GM23338 (cell line): ENCODE measurements at regions not wholly inside any gene's neighbourhood (a gene's known extent, or its start where the extent isn't known, plus 50 kb on each side); places are given as distances from the start of the nearest gene placed in this dataset.

Experiments used
- ATAC-seq: fragments of 200-7000 bp; cut with Tn5 transposase; 3 replicates; pipeline ENCODE4 v1.9.1; 2020
- DNase-seq: peaks from one replicate; pipeline ENCODE4 v3.0.0-alpha.2; 2015; ENCODE audit warnings: low spot score
- H2AFZ ChIP-seq: fragments of 200-600 bp; sonication (generic); 2 replicates; pipeline ENCODE4 v1.8.0; 2016; ENCODE audit warnings: antibody characterized with exemption, mild to moderate bottlenecking, moderate library complexity
- H3F3A ChIP-seq: fragments of 200-600 bp; sonication (generic); replicated peaks from 2 replicates; pipeline ENCODE4 v1.8.0; 2017; ENCODE audit warnings: antibody characterized with exemption, mixed run types, low read depth
- H3K27ac ChIP-seq: fragments of 200-600 bp; sonication (generic); 2 replicates; pipeline ENCODE4 v1.6.1; 2016; ENCODE audit warnings: low read depth
- H3K27me3 ChIP-seq: fragments of 200-600 bp; sonication (generic); 2 replicates; pipeline ENCODE4 v1.8.0; 2016; ENCODE audit warnings: mild to moderate bottlenecking, mixed run types, moderate library complexity; ENCODE audit not compliant: insufficient read depth
- H3K36me3 ChIP-seq: fragments of 200-600 bp; sonication (generic); 2 replicates; pipeline ENCODE4 v1.8.0; 2016; ENCODE audit warnings: mild to moderate bottlenecking; ENCODE audit not compliant: insufficient read depth
- H3K4me1 ChIP-seq: fragments of 200-600 bp; sonication (generic); 2 replicates; pipeline ENCODE4 v1.8.0; 2016; ENCODE audit warnings: mild to moderate bottlenecking, moderate library complexity; ENCODE audit not compliant: insufficient read depth
- H3K4me2 ChIP-seq: fragments of 200-600 bp; sonication (generic); 2 replicates; pipeline ENCODE4 v1.7.1; 2017; ENCODE audit warnings: mixed run types
- H3K4me3 ChIP-seq: fragments of 200-600 bp; sonication (generic); 2 replicates; pipeline ENCODE4 v1.6.1; 2016; ENCODE audit warnings: mixed run types
- H3K79me2 ChIP-seq: fragments of 200-600 bp; sonication (generic); replicated peaks from 2 replicates; pipeline ENCODE4 v1.8.0; 2017; ENCODE audit warnings: mild to moderate bottlenecking; ENCODE audit not compliant: insufficient read depth
- H3K9me2 ChIP-seq: fragments of 200-600 bp; sonication (generic); 2 replicates; pipeline ENCODE4 v1.8.0; 2017; ENCODE audit not compliant: insufficient read depth
- H4K20me1 ChIP-seq: fragments of 200-600 bp; sonication (generic); replicated peaks from 2 replicates; pipeline ENCODE4 v1.8.0; 2017; ENCODE audit warnings: mild to moderate bottlenecking; ENCODE audit not compliant: insufficient read depth
- H3K27ac Mint-ChIP-seq: 2 replicates; pipeline ENCODE4 v1.8.0; 2020; ENCODE audit warnings: inconsistent platforms, mild to moderate bottlenecking, moderate library complexity, mixed read lengths
- H3K27me3 Mint-ChIP-seq: 3 replicates; pipeline ENCODE4 v1.8.0; 2022; ENCODE audit warnings: low read depth, mild to moderate bottlenecking, moderate library complexity, mixed read lengths, inconsistent platforms; ENCODE audit not compliant: insufficient read depth, poor library complexity
- H3K36me3 Mint-ChIP-seq: 3 replicates; pipeline ENCODE4 v1.8.0; 2021; ENCODE audit warnings: low read depth, mild to moderate bottlenecking, inconsistent platforms, moderate library complexity, mixed read lengths
- H3K4me1 Mint-ChIP-seq: 3 replicates; pipeline ENCODE4 v1.8.0; 2020; ENCODE audit warnings: mild to moderate bottlenecking, inconsistent platforms, mixed read lengths
- H3K4me3 Mint-ChIP-seq: 3 replicates; pipeline ENCODE4 v1.8.0; 2021; ENCODE audit warnings: moderate library complexity, mild to moderate bottlenecking, inconsistent platforms, mixed read lengths
- H3K9me3 Mint-ChIP-seq: 3 replicates; pipeline ENCODE4 v1.8.0; 2020; ENCODE audit warnings: moderate library complexity, mild to moderate bottlenecking, inconsistent platforms, mixed read lengths
- CREB1 ChIP-seq: fragments of 250-450 bp; sonication (Bioruptor Pico); IDR thresholded peaks from 2 replicates; pipeline ENCODE4 v1.5.0; 2020; ENCODE audit warnings: low read depth, mild to moderate bottlenecking, moderate library complexity
- CTCF ChIP-seq, 2 experiments: fragments of 200-600 bp in 1 of 2; sonication (generic) in 1 of 2; conservative IDR thresholded peaks; 2 replicates each; pipeline versions ENCODE4 v1.5.1 to v1.6.1; 2016 to 2017; ENCODE audit warnings: antibody characterized with exemption in 2 of 2, low read depth in 2 of 2, mild to moderate bottlenecking in 2 of 2, moderate library complexity in 1 of 2
- ETS1 ChIP-seq: IDR thresholded peaks from 2 replicates; pipeline ENCODE4 v1.6.1; 2016; ENCODE audit warnings: antibody characterized with exemption
- EZH2 ChIP-seq: fragments of 200-600 bp; sonication (generic); IDR thresholded peaks from one replicate; pipeline ENCODE4 v1.8.0; 2017; ENCODE audit warnings: antibody characterized with exemption, mild to moderate bottlenecking, low read depth; ENCODE audit not compliant: unreplicated experiment
- EZH2phosphoT487 ChIP-seq: fragments of 200-600 bp; sonication (generic); IDR thresholded peaks from one replicate; pipeline ENCODE4 v1.8.1; 2018; ENCODE audit warnings: antibody characterized with exemption; ENCODE audit not compliant: unreplicated experiment
- JUNB ChIP-seq: IDR thresholded peaks from one replicate; pipeline ENCODE4 v1.6.1; 2016; ENCODE audit warnings: antibody characterized with exemption; ENCODE audit not compliant: unreplicated experiment
- NANOG ChIP-seq: IDR thresholded peaks from 2 replicates; pipeline ENCODE4 v1.6.1; 2016; ENCODE audit warnings: antibody characterized with exemption, borderline replicate concordance
- POLR2AphosphoS5 ChIP-seq: IDR thresholded peaks from 2 replicates; pipeline ENCODE4 v1.6.1; 2016; ENCODE audit warnings: antibody characterized with exemption, low read depth
- REST ChIP-seq: IDR thresholded peaks from one replicate; pipeline ENCODE4 v1.6.1; 2018; ENCODE audit warnings: antibody characterized with exemption; ENCODE audit not compliant: unreplicated experiment
- STAT1 ChIP-seq: IDR thresholded peaks from one replicate; pipeline ENCODE4 v1.6.1; 2016; ENCODE audit warnings: antibody characterized with exemption; ENCODE audit not compliant: unreplicated experiment
- ZNF114 ChIP-seq: fragments of 250-450 bp; sonication (Bioruptor Pico); IDR thresholded peaks from 2 replicates; pipeline ENCODE4 v1.5.0; 2020; ENCODE audit warnings: mild to moderate bottlenecking, moderate library complexity
- ZNF331 ChIP-seq: fragments of 250-450 bp; sonication (Bioruptor Pico); IDR thresholded peaks from 2 replicates; pipeline ENCODE4 v1.5.0; 2020; ENCODE audit warnings: low read depth, mild to moderate bottlenecking, moderate library complexity
- ZNF462 ChIP-seq: fragments of 250-450 bp; sonication (Bioruptor Pico); IDR thresholded peaks from 2 replicates; pipeline ENCODE4 v1.5.0; 2020; ENCODE audit warnings: mild to moderate bottlenecking, moderate library complexity

GRCh38 chr7:92961961-92962360 lies 125.6 kb upstream of the CDK6 start:
- no peaks in the 10 kb centered on the region for H3K79me2 ChIP-seq
- H3K9me2 ChIP-seq, result peaks cover 6% of the 10 kb centered on the region; the same call in 1 of the 2 replicates
- H3F3A ChIP-seq, result no peaks in the 10 kb centered on the region
- no peaks in the 10 kb centered on the region for H4K20me1 ChIP-seq
- no peaks in the 10 kb centered on the region for H3K4me1 ChIP-seq
- TF ChIP-seq ZNF114 (CRISPR knock-in tag), result no peak
- TF ChIP-seq NANOG, result no peak
- TF ChIP-seq POLR2AphosphoS5, result no peak
- no peak for TF ChIP-seq ZNF462
- no peak for TF ChIP-seq CTCF (conservative IDR thresholded peaks at IDR 0.05; ENCODE audit: low read depth in 2 of 2)
- TF ChIP-seq STAT1, result no peak
- TF ChIP-seq ZNF331 (CRISPR knock-in tag), result no peak
- TF ChIP-seq EZH2, result no peak
- TF ChIP-seq CREB1 (CRISPR knock-in tag), result no peak
- TF ChIP-seq ETS1, result no peak
- TF ChIP-seq REST, result no peak
- no peak for TF ChIP-seq JUNB
- no peak for TF ChIP-seq EZH2phosphoT487
- H3K36me3 ChIP-seq, result no peaks in the 10 kb centered on the region
- no peak overlapping the region for H2AFZ ChIP-seq
- H3K27me3 ChIP-seq, result no peaks in the 10 kb centered on the region
- no peaks in the 10 kb centered on the region for H3K27me3 Mint-ChIP-seq
- no peak overlapping the region for H3K4me3 ChIP-seq
- H3K4me3 Mint-ChIP-seq, result no peak overlapping the region
- H3K9me3 Mint-ChIP-seq, result peaks cover 3% of the 10 kb centered on the region; the same call in 2 of the 3 replicates
- no peaks in the 10 kb centered on the region for H3K4me1 Mint-ChIP-seq
- H3K4me2 ChIP-seq, result no peak overlapping the region
- no peak overlapping the region for H3K27ac Mint-ChIP-seq
- DNase-seq, result no peak
- no peaks in the 10 kb centered on the region; the same call in 2 of the 3 replicates for H3K36me3 Mint-ChIP-seq
- H3K27ac ChIP-seq, result no peak overlapping the region
- ATAC-seq, result no peak
